Occipital lobe (tissue), 1 donor: ENCODE measurements at regions not wholly inside any gene's neighbourhood (a gene's known extent, or its start where the extent isn't known, plus 50 kb on each side); places are given as distances from the start of the nearest gene placed in this dataset.
"Not testable (repeated sequence)": the region's sequence is repeated elsewhere in the genome, so short reads cannot be mapped to it uniquely, and the experiment has no call there.

Source experiments
- DNase-seq: peaks from one replicate; lab custom pipeline; 2025; lab: John Stamatoyannopoulos, UW

- no peak for DNase-seq
Observed at GRCh38 chr11:86861810-86862209, 61.5 kb downstream of the PRSS23 start.

- no peak for DNase-seq
Observed at GRCh38 chr11:86863476-86863875, 63.1 kb downstream of the PRSS23 start.

GRCh38 chr11:86865436-86865835 is 65.1 kb downstream of the PRSS23 start:
- no peak for DNase-seq

GRCh38 chr11:86869531-86869930 is 69.2 kb downstream of the PRSS23 start:
- DNase-seq: no peak

DNA sequence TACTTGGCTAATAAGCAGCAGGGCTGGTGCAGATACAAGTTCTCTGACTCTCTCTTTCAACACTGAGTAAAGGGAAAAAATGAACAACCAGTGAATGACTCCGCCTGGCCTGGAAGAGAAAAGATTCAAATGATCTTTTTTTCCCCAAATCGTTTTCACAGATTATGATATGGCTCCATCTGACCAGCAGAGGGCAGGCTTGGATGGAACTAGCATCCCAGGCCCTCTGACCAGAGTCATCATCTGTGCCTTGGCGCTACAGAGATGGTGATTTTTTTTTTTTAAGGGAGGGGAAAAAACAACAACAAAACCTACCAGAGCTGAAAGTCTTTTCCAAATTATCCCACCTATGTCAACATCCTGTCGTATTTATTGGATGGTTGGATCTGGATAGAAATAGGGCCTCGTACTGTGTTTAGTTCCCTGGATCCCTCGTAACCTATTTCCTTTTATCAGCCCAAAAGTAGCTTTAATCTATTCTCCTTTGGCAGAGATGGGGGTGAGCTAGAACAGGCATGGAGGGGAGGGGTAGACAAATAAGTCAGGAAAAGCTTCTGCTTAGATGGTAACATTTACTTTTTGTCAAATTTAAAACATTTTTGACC is 69.7 kb downstream of the PRSS23 start:
- DNase-seq: peak; percentile 10

- DNase-seq: no peak
Observed at GRCh38 chr11:86873573-86874083, 73.3 kb downstream of the PRSS23 start.

DNA sequence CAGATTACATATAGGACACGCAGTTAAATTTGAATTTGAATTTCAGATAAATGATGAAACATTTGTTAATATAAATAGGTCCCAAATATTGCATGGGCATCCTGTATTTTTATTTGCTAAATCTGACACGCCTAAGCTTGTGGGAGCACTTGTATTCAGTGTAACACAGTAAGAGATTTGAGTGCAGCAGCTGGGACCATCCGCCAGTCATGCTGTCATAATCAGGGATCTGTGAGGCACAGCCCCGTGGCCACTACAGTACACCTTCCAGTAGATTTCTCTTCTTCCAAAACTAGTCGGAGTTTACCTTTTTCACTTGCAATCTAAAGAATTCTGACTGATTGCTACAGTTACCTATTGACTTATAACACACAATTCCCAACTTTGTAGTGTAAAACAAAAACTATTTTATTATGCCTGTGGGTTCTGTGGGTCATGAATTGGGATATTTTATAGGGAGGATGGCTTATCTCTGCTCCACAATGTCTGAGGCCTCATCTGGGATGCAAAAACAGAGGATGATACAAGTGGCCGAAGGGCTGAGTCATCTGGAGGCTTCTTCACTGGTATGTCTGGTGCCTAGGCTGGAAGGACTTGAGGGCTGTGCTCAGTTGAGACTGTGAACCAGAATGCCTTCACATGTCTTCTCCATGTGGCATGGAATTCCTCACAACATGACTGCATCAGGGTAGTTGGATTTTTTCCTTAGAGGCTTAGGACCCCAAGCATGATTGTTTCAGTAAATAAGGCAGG is 74.1 kb downstream of the PRSS23 start:
- no peak for DNase-seq

- DNase-seq: no peak
Observed at GRCh38 chr11:86876716-86877234, 76.4 kb downstream of the PRSS23 start.

DNA sequence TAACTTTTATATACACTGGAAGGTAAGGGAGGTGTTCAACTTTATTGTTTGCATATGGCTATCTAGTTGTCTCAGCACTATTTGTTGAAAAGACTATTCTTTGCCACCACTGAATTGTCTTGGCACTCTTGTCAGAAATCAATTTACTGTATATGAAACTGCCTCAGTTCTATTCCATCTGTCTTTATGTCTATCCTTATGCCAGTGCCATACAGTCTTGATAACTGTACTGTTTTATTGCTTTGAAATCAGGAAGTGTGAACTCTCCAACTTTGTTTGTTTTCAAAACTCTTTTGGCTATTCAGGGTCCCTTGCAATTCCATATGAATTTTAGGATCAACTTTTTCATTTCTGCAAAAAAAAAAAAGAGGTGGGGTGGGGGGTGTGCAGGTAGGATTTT is 77.2 kb downstream of the PRSS23 start:
- DNase-seq: no peak

GRCh38 chr11:86879241-86879640 is 76.0 kb downstream of the FZD4 start:
- not testable (repeated sequence) for DNase-seq

DNA sequence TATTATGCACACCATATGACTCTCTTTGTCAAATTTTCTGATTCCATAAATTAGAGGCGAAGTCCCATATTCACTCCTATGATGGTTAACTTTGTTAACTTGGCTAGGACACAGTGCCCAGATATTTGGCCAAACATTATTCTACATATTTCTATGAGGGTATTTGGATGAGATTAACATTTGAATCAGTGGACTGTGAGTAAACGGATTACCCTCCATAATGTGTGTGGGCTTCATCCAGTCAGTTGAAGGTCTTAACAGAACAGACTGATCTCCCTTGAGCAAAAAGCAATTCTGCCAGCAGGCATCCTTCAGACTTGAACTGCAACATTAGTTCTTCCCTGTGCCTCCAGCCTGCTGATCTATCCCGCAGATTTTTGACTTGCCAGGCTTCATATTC is 69.9 kb downstream of the FZD4 start:
- DNase-seq: no peak

DNA sequence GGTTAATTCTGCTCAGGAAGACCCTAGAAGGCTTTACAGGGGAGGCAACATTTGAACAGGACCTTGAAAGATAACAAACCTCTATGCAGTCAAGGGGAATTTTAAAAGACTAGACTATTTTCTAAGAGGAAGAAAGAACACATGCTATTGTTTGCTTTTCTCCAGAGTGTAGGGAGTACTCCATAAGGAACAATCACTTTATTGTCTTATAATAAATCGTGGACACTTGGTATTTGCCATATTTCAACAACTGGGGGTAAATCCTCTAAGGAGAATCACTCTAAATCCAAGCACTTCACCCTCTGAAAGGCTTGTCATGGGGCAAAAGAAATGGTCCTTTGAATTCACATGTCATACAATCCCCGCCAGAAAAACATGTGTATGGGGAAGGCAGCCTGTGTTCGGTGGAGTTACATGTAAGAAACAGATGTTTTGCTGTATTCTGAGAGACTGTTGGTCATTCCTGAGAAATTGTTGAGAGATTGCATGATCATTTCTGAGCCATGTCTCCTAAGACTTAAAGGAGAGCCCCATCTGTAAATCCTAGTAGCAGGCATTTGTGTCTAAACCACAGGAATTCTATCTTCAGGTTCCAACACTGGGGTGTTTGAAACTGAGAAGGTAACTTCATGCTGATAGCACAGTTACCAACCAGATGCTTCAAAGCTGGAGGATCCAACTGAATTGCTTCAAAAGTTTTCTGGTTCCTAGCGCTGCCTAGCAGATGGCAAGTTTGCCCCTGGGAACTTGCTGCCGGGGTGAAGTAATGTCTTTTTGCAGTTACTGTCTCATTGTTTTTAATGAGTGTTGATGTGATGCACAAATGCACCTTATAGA is 66.8 kb downstream of the FZD4 start:
- no peak for DNase-seq

- DNase-seq: no peak
Observed at GRCh38 chr11:86889001-86889341, 66.2 kb downstream of the FZD4 start.

DNA sequence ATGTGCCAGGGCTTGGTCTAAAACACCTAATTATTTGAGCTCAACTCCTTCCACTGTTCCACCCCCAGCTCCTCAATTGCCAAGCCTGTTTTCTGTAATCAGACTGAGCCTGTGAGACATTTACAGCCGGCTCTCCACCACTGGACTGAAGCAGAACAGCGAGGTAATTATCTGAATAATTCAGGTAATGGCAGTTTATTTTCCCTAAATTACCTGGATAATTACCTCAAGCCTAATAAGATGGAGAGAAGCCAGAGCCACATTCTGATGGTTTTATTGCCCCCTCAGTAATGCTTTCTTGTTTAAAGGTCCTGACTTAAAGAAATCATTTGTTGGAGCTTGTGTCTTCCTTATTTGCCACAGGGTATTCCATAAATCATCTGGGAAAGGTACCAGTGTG is 64.2 kb downstream of the FZD4 start:
- DNase-seq: no peak

DNA sequence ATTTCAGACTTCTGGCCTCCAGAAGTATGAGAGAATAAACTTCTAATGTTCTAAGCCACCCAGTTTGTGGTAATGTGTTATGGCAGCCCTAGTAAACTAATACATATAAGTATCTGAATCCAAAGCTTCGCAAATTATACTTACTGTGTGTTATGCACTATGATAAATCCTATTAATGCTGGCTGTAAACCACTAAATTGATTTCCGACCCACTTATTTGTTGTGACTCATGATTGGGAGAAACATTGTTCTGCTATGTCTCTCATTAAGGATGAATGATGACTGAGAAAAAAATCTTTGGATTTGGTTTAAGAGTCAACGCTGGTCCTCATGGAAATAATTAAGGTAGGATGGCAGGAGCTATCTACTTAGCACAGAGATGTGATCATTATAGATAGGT is 62.0 kb downstream of the FZD4 start:
- DNase-seq: no peak
